Endothelial cell of umbilical vein (primary cell): ENCODE measurements at regions not wholly inside any gene's neighbourhood (a gene's known extent, or its start where the extent isn't known, plus 50 kb on each side); places are given as distances from the start of the nearest gene placed in this dataset.

Source experiments
- EZH2 ChIP-seq: IDR thresholded peaks from 2 replicates; pipeline ENCODE4 v1.6.1; 2012; ENCODE audit warnings: borderline replicate concordance, low read depth, mild to moderate bottlenecking, moderate library complexity, low read length, inconsistent platforms; ENCODE audit not compliant: severe bottlenecking
- POLR2A ChIP-seq: IDR thresholded peaks from 2 replicates; pipeline ENCODE4 v1.6.1; 2012; ENCODE audit warnings: low read depth, mild to moderate bottlenecking, control low read depth, low read length
- POLR2AphosphoS5 ChIP-seq: IDR thresholded peaks from 2 replicates; pipeline ENCODE4 v1.6.1; 2012; ENCODE audit warnings: low read depth, mild to moderate bottlenecking, control low read depth, low read length, moderate library complexity; ENCODE audit not compliant: insufficient read depth
- TF ChIP-seq, protein P1 (sequence below), 2 donors: IDR thresholded peaks; 1 replicate in 1 of 2; 2 replicates in 1 of 2; pipeline ENCODE4 v1.5.1; 2011; ENCODE audit warnings: low read length in 2 of 2, mild to moderate bottlenecking in 2 of 2, moderate library complexity in 2 of 2, control low read depth in 1 of 2, inconsistent platforms in 1 of 2, low read depth in 1 of 2; ENCODE audit not compliant: insufficient read depth in 1 of 2; ENCODE audit errors: extremely low read depth in 1 of 2

DNA sequence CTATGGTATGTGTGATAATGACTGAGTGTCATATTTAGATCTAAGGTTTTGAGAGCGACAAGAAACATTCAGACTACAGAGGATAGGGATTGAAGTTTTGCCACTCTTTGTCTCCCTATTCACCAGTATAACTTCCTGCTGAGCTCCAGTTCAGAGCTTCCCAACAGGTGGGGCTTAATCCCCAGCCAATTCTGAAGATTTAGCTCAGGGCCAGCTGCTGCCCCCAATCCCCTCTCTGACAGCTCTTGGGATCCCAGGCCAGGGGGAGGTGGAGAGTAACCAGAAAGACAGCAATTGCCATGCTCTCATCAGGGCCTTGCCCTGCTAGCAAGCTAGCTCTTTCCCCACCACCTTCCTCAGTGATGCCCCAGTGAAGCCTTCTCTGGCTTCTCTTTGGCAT, 57.8 kb downstream of the TRIL start:
- no peak for TF ChIP-seq POLR2A
- TF ChIP-seq, protein P1, sequence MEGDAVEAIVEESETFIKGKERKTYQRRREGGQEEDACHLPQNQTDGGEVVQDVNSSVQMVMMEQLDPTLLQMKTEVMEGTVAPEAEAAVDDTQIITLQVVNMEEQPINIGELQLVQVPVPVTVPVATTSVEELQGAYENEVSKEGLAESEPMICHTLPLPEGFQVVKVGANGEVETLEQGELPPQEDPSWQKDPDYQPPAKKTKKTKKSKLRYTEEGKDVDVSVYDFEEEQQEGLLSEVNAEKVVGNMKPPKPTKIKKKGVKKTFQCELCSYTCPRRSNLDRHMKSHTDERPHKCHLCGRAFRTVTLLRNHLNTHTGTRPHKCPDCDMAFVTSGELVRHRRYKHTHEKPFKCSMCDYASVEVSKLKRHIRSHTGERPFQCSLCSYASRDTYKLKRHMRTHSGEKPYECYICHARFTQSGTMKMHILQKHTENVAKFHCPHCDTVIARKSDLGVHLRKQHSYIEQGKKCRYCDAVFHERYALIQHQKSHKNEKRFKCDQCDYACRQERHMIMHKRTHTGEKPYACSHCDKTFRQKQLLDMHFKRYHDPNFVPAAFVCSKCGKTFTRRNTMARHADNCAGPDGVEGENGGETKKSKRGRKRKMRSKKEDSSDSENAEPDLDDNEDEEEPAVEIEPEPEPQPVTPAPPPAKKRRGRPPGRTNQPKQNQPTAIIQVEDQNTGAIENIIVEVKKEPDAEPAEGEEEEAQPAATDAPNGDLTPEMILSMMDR (IDR thresholded peaks at IDR 0.05; ENCODE audit: extremely low read depth in 1 of 2, insufficient read depth in 1 of 2, low read depth in 1 of 2, low read length in 2 of 2), result no peak
- TF ChIP-seq EZH2, result no peak
- no peak for TF ChIP-seq POLR2AphosphoS5
